RWPE2 (cell line): ENCODE measurements at regions not wholly inside any gene's neighbourhood (a gene's known extent, or its start where the extent isn't known, plus 50 kb on each side); places are given as distances from the start of the nearest gene placed in this dataset.
"Not testable (repeated sequence)": the region's sequence is repeated elsewhere in the genome, so short reads cannot be mapped to it uniquely, and the experiment has no call there.

Experiments used
- ATAC-seq: fragments of 200-7000 bp; cut with Tn5 transposase; 3 replicates; pipeline ENCODE4 v1.9.1; 2021; ENCODE audit warnings: low read depth
- DNase-seq: peaks from one replicate; pipeline ENCODE4 v3.0.0-alpha.2; 2020; ENCODE audit warnings: low spot score
- H3K27ac ChIP-seq: fragments of 450-650 bp; 2 replicates; pipeline ENCODE4 v1.5.1; 2017; ENCODE audit warnings: mild to moderate bottlenecking; ENCODE audit not compliant: poor library complexity, severe bottlenecking
- H3K27me3 ChIP-seq: fragments of 250-450 bp; sonication (Bioruptor Pico); 2 replicates; pipeline ENCODE4 v1.5.1; 2021; ENCODE audit warnings: mild to moderate bottlenecking, moderate library complexity; ENCODE audit not compliant: insufficient read depth, poor library complexity, severe bottlenecking
- H3K36me3 ChIP-seq: fragments of 250-450 bp; sonication (Bioruptor Pico); 2 replicates; pipeline ENCODE4 v1.5.1; 2020; ENCODE audit warnings: low read depth, mild to moderate bottlenecking, moderate library complexity
- H3K4me1 ChIP-seq: fragments of 250-450 bp; sonication (Bioruptor Pico); 2 replicates; pipeline ENCODE4 v1.5.1; 2021; ENCODE audit warnings: mild to moderate bottlenecking, moderate library complexity; ENCODE audit not compliant: insufficient read depth, poor library complexity, severe bottlenecking
- H3K4me3 ChIP-seq: fragments of 250-450 bp; sonication (Bioruptor Pico); 2 replicates; pipeline ENCODE4 v1.5.1; 2021; ENCODE audit warnings: mild to moderate bottlenecking, moderate library complexity; ENCODE audit not compliant: severe bottlenecking
- H3K9me3 ChIP-seq: fragments of 250-450 bp; sonication (Bioruptor Pico); 2 replicates; pipeline ENCODE4 v1.5.1; 2021; ENCODE audit warnings: mild to moderate bottlenecking, moderate library complexity; ENCODE audit not compliant: severe bottlenecking
- TF ChIP-seq, protein P1 (sequence below): fragments of 450-650 bp; IDR thresholded peaks from one replicate; pipeline ENCODE4 v1.5.1; 2017; ENCODE audit warnings: mild to moderate bottlenecking, moderate library complexity; ENCODE audit not compliant: poor library complexity, severe bottlenecking

DNA sequence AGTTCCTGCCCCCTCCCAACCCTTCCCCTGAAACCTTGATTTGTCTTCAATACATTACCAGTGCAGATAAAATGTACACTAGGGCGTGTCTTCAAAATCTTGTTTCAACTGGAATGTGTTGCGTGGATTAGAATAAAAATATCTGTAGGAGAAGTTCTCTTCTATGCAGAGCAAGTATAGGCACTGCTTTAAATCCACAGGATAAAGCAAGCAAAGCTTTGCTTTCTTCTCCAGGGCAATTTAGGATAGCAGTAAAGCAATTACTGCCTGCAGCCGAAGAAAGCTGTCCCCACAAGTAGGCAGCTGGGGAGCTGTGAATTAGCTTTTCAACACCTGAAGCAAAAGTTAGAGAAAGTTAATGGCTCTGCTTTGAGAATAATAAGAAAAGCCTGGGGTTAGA lies 329.7 kb upstream of the KCNMB2 start:
- Histone ChIP-seq H3K4me3 (no peak overlapping the region), H3K27me3 (no peaks in the 10 kb centered on the region), H3K36me3 (no peaks in the 10 kb centered on the region), H3K27ac (no peak overlapping the region), H3K9me3 (no peaks in the 10 kb centered on the region), H3K4me1 (no peaks in the 10 kb centered on the region)
- TF ChIP-seq, protein P1, sequence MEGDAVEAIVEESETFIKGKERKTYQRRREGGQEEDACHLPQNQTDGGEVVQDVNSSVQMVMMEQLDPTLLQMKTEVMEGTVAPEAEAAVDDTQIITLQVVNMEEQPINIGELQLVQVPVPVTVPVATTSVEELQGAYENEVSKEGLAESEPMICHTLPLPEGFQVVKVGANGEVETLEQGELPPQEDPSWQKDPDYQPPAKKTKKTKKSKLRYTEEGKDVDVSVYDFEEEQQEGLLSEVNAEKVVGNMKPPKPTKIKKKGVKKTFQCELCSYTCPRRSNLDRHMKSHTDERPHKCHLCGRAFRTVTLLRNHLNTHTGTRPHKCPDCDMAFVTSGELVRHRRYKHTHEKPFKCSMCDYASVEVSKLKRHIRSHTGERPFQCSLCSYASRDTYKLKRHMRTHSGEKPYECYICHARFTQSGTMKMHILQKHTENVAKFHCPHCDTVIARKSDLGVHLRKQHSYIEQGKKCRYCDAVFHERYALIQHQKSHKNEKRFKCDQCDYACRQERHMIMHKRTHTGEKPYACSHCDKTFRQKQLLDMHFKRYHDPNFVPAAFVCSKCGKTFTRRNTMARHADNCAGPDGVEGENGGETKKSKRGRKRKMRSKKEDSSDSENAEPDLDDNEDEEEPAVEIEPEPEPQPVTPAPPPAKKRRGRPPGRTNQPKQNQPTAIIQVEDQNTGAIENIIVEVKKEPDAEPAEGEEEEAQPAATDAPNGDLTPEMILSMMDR: no peak
- no peak for DNase-seq
- ATAC-seq: no peak

- not testable (repeated sequence) for H3K4me1 ChIP-seq, H3K4me3 ChIP-seq, ATAC-seq, DNase-seq, H3K9me3 ChIP-seq, H3K27me3 ChIP-seq, H3K36me3 ChIP-seq, H3K27ac ChIP-seq
These were observed 329.1 kb upstream of the KCNMB2 start for GRCh38 chr3:178207161-178207560.

- not testable (repeated sequence) for H3K9me3 ChIP-seq, ATAC-seq, H3K36me3 ChIP-seq, H3K4me3 ChIP-seq, DNase-seq, H3K4me1 ChIP-seq, H3K27me3 ChIP-seq, H3K27ac ChIP-seq
These were observed 328.6 kb upstream of the KCNMB2 start for GRCh38 chr3:178207627-178208026.

GRCh38 chr3:178209116-178209515 lies 327.1 kb upstream of the KCNMB2 start:
- DNase-seq, H3K4me1 ChIP-seq, H3K9me3 ChIP-seq, H3K27me3 ChIP-seq, ATAC-seq, H3K36me3 ChIP-seq, H3K4me3 ChIP-seq, H3K27ac ChIP-seq: not testable (repeated sequence)

DNA sequence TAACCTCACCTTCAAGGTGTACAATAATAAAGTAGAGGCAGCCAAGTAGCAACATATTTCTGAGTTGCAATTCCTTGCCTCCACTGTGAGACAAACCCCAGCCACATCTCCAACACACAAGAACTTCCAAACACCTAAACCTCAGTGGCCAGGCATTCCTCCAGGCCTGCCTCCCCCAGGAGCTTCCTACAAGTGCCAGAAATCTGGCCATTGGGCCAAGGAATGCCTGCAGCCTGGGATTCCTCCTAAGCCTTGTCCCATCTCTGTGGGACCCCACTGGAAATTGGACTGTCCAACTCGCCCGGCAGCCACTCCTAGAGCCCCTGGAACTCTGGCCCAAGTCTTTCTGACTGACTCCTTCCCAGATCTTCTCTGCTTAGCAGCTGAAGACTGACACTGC lies 326.6 kb upstream of the KCNMB2 start:
- not testable (repeated sequence) for H3K27ac ChIP-seq, H3K36me3 ChIP-seq, ATAC-seq, H3K9me3 ChIP-seq, H3K27me3 ChIP-seq, DNase-seq, H3K4me3 ChIP-seq, H3K4me1 ChIP-seq

GRCh38 chr3:178211086-178211485 lies 325.1 kb upstream of the KCNMB2 start:
- not testable (repeated sequence) for H3K4me1 ChIP-seq, H3K27me3 ChIP-seq, ATAC-seq, H3K4me3 ChIP-seq, DNase-seq, H3K9me3 ChIP-seq, H3K27ac ChIP-seq, H3K36me3 ChIP-seq

- Histone ChIP-seq H3K9me3 (no peaks in the 10 kb centered on the region), H3K4me3 (no peak overlapping the region), H3K36me3 (no peaks in the 10 kb centered on the region), H3K27ac (no peak overlapping the region), H3K4me1 (no peaks in the 10 kb centered on the region), H3K27me3 (no peaks in the 10 kb centered on the region)
- ATAC-seq (no peak), DNase-seq (no peak)
- TF ChIP-seq, protein P1: no peak
These were observed 318.8 kb upstream of the KCNMB2 start for GRCh38 chr3:178217479-178217878.
